Caki2 (cell line): ENCODE measurements at regions not wholly inside any gene's neighbourhood (a gene's known extent, or its start where the extent isn't known, plus 50 kb on each side); places are given as distances from the start of the nearest gene placed in this dataset.
A peak's percentile ranks its signal among the peaks of the same experiment; 100 is the strongest.
"Not testable (repeated sequence)": the region's sequence is repeated elsewhere in the genome, so short reads cannot be mapped to it uniquely, and the experiment has no call there.

Experiments used
- DNase-seq: peaks from one replicate; pipeline ENCODE4 v3.0.0-alpha.2; 2015; ENCODE audit warnings: low read depth
- in situ Hi-C: cut with HindIII; loops from 2 replicates; pipeline ENCODE4 v1.10.0; 2016; ENCODE audit warnings: low sequenced_read_pairs, low pct_unique_long_range_greater_than_20kb, mixed read lengths

- in situ Hi-C loops = no loop called here
- DNase-seq = no peak
Measured at GRCh38 chr11:16555956-16556355, 182.5 kb upstream of the C11orf58 start.

- in situ Hi-C loops = no loop called here
- no peak for DNase-seq
Measured at GRCh38 chr11:16554361-16554760, 184.1 kb upstream of the C11orf58 start.

GRCh38 chr11:16547879-16548278 lies 190.6 kb upstream of the C11orf58 start:
- in situ Hi-C loops = no loop called here
- DNase-seq = no peak

GRCh38 chr11:16543642-16544041 lies 187.3 kb upstream of the SOX6 start:
- DNase-seq = no peak
- in situ Hi-C loops = no loop called here

GRCh38 chr11:16542353-16542752 lies 186.0 kb upstream of the SOX6 start:
- in situ Hi-C loops = no loop called here
- no peak for DNase-seq

GRCh38 chr11:16536513-16536912 lies 180.2 kb upstream of the SOX6 start:
- no peak for DNase-seq
- in situ Hi-C loops = no loop called here

- in situ Hi-C loops = no loop called here
Measured at GRCh38 chr11:16528639-16529038, 172.3 kb upstream of the SOX6 start.

GRCh38 chr11:16527525-16528246 lies 171.3 kb upstream of the SOX6 start:
- DNase-seq = no peak
- in situ Hi-C loops = no loop called here

More at GRCh38 chr11:16528639-16529038, 172.3 kb upstream of the SOX6 start:
- no peak for DNase-seq

- DNase-seq = no peak
- in situ Hi-C loops = no loop called here
Measured at GRCh38 chr11:16526947-16527346, 170.6 kb upstream of the SOX6 start.

GRCh38 chr11:16520713-16521112 lies 164.4 kb upstream of the SOX6 start:
- in situ Hi-C loops = not testable (repeated sequence)
- peak; percentile 10 for DNase-seq

- in situ Hi-C loops = no loop called here
Measured at GRCh38 chr11:16512899-16513241, 156.5 kb upstream of the SOX6 start.

GRCh38 chr11:16512198-16512898 lies 156.0 kb upstream of the SOX6 start:
- no peak for DNase-seq
- in situ Hi-C loops = no loop called here

More at GRCh38 chr11:16512899-16513241, 156.5 kb upstream of the SOX6 start:
- DNase-seq = no peak

- DNase-seq = peak; percentile 49
- in situ Hi-C loops = no loop called here
Measured at GRCh38 chr11:16511116-16512114, 155.1 kb upstream of the SOX6 start.

GRCh38 chr11:16505481-16505880 lies 149.1 kb upstream of the SOX6 start:
- in situ Hi-C loops = no loop called here
- no peak for DNase-seq

- in situ Hi-C loops, DNase-seq: not testable (repeated sequence)
Measured at GRCh38 chr11:16503891-16504290, 147.5 kb upstream of the SOX6 start.

- in situ Hi-C loops = no loop called here
- DNase-seq = no peak
Measured at GRCh38 chr11:16494918-16495691, 138.8 kb upstream of the SOX6 start.

- in situ Hi-C loops = no loop called here
- DNase-seq = no peak
Measured at GRCh38 chr11:16484434-16484833, 128.1 kb upstream of the SOX6 start.

GRCh38 chr11:16474659-16475058 lies 118.3 kb upstream of the SOX6 start:
- in situ Hi-C loops = no loop called here
- DNase-seq = no peak
